AG04449 (cell line): ENCODE measurements at regions not wholly inside any gene's neighbourhood (a gene's known extent, or its start where the extent isn't known, plus 50 kb on each side); places are given as distances from the start of the nearest gene placed in this dataset.
"Not testable (repeated sequence)": the region's sequence is repeated elsewhere in the genome, so short reads cannot be mapped to it uniquely, and the experiment has no call there.

ENCODE experiments used
- CTCF ChIA-PET: fragments of 350-600 bp; formaldehyde crosslinking; extraction: SDS; loops from one replicate; lab custom pipeline; 2021; ENCODE audit warnings: antibody characterized with exemption; lab: Yijun Ruan, JAX
- POLR2A ChIA-PET: fragments of 400-600, 350-600 bp; formaldehyde crosslinking; extraction: SDS; loops from one replicate; lab custom pipeline; 2020; ENCODE audit warnings: antibody characterized with exemption, inconsistent platforms; lab: Yijun Ruan, JAX
- DNase-seq: peaks from one replicate; pipeline ENCODE4 v3.0.0-alpha.2; 2010; ENCODE audit warnings: low read depth, low spot score
- H3K4me3 ChIP-seq: 2 replicates; pipeline ENCODE4 v1.5.1; 2011; ENCODE audit warnings: low read depth, mild to moderate bottlenecking, control low read depth, low read length
- TF ChIP-seq, protein P1 (sequence below): IDR thresholded peaks from one replicate; pipeline ENCODE4 v1.5.1; 2011; ENCODE audit warnings: mild to moderate bottlenecking, moderate library complexity, low read length, control low read depth, inconsistent platforms; ENCODE audit not compliant: insufficient read depth; ENCODE audit errors: missing control alignments

DNA sequence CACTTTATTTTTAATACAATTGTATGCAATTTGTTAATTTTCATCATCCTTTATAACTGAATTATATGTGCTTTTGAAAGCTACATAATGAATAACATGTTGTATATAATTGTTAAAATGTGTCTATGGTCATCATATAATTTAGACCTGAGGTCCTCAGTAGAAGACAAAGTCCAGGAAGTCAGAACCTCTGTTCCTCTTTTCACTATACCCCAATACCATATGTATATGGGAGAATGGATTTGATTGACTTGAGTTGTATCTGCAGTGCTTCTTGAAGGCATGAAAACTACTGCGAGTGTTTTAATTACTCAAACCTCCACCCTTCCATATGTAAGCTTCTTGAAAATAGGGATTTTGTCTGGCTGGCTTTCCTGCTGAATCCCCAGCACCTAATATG, 140.7 kb upstream of the NEDD9 start:
- DNase-seq: no peak
- ChIA-PET CTCF (no interaction called here), POLR2A (no interaction called here)
- TF ChIP-seq, protein P1, sequence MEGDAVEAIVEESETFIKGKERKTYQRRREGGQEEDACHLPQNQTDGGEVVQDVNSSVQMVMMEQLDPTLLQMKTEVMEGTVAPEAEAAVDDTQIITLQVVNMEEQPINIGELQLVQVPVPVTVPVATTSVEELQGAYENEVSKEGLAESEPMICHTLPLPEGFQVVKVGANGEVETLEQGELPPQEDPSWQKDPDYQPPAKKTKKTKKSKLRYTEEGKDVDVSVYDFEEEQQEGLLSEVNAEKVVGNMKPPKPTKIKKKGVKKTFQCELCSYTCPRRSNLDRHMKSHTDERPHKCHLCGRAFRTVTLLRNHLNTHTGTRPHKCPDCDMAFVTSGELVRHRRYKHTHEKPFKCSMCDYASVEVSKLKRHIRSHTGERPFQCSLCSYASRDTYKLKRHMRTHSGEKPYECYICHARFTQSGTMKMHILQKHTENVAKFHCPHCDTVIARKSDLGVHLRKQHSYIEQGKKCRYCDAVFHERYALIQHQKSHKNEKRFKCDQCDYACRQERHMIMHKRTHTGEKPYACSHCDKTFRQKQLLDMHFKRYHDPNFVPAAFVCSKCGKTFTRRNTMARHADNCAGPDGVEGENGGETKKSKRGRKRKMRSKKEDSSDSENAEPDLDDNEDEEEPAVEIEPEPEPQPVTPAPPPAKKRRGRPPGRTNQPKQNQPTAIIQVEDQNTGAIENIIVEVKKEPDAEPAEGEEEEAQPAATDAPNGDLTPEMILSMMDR: no peak
- no peak overlapping the region for H3K4me3 ChIP-seq

- CTCF ChIA-PET, POLR2A ChIA-PET, DNase-seq, H3K4me3 ChIP-seq: not testable (repeated sequence)
These were observed 139.8 kb upstream of the NEDD9 start for GRCh38 chr6:11372186-11372790.

- no peak overlapping the region for H3K4me3 ChIP-seq
- no peak for DNase-seq
- POLR2A ChIA-PET: no interaction called here
- CTCF ChIA-PET: no interaction called here
- TF ChIP-seq, protein P1: no peak
These were observed 137.9 kb upstream of the NEDD9 start for GRCh38 chr6:11370191-11371018.

- no peak for DNase-seq
- ChIA-PET POLR2A (no interaction called here), CTCF (interaction anchor here (0.8 kb wide), 1 partner anchor 30 kb away, joined by 3 read pairs; no protein-coding TSS in a partner anchor)
These were observed 136.3 kb upstream of the NEDD9 start for GRCh38 chr6:11368760-11369159.

GRCh38 chr6:11368264-11368663, 135.8 kb upstream of the NEDD9 start:
- ChIA-PET POLR2A (no interaction called here), CTCF (interaction anchor here (0.8 kb wide), 1 partner anchor 29 kb away, joined by 3 read pairs; no protein-coding TSS in a partner anchor)
- no peak for DNase-seq
- TF ChIP-seq, protein P1: no peak
- no peak overlapping the region for H3K4me3 ChIP-seq

More at GRCh38 chr6:11368760-11369159, 136.3 kb upstream of the NEDD9 start:
- no peak overlapping the region for H3K4me3 ChIP-seq
- TF ChIP-seq, protein P1: no peak

DNA sequence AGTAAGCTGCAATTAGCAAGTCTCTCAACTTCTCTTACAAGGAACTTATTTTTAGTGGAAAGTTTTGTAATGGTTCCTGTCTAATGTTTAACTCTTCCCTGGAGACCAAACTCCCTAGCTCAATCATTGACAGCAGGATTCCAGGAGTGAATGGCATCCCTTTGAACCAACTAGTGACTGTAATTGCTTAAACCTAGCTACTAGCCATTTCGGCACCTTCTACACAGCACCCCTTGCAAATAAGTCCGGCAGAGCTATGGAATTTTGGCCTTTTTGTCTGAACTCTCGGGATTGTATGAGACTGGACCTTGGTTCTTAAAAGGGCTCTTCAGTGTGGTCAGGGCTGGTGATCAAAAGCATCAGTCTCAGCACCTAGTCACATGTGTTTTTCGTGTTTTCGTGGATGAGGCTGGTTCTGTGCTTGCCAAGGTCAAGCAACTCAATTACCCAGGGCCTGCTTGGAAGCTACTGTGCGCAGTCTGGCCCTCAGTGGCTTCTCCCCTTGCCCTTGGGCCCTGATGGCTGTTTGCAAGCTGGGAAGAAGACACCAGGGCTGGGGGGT, 135.3 kb upstream of the NEDD9 start:
- DNase-seq: no peak
- POLR2A ChIA-PET: interaction anchor here (0.6 kb wide), 1 partner anchor 14 kb away, joined by 3 read pairs; no protein-coding TSS in a partner anchor
- CTCF ChIA-PET: interaction anchor here (0.8 to 0.9 kb wide), 2 partner anchors 29 to 31 kb away, joined by 3 read pairs; no protein-coding TSS in a partner anchor

More for the DNA sequence above, 135.3 kb upstream of the NEDD9 start:
- no peak overlapping the region for H3K4me3 ChIP-seq
- TF ChIP-seq, protein P1: no peak
